GM23338 (cell line): ENCODE measurements at regions not wholly inside any gene's neighbourhood (a gene's known extent, or its start where the extent isn't known, plus 50 kb on each side); places are given as distances from the start of the nearest gene placed in this dataset.

Experiments
- ATAC-seq: fragments of 200-7000 bp; cut with Tn5 transposase; 3 replicates; pipeline ENCODE4 v1.9.1; 2020
- DNase-seq: peaks from one replicate; pipeline ENCODE4 v3.0.0-alpha.2; 2015; ENCODE audit warnings: low spot score
- H2AFZ ChIP-seq: fragments of 200-600 bp; sonication (generic); 2 replicates; pipeline ENCODE4 v1.8.0; 2016; ENCODE audit warnings: antibody characterized with exemption, mild to moderate bottlenecking, moderate library complexity
- H3F3A ChIP-seq: fragments of 200-600 bp; sonication (generic); replicated peaks from 2 replicates; pipeline ENCODE4 v1.8.0; 2017; ENCODE audit warnings: antibody characterized with exemption, mixed run types, low read depth
- H3K27ac ChIP-seq: fragments of 200-600 bp; sonication (generic); 2 replicates; pipeline ENCODE4 v1.6.1; 2016; ENCODE audit warnings: low read depth
- H3K27me3 ChIP-seq: fragments of 200-600 bp; sonication (generic); 2 replicates; pipeline ENCODE4 v1.8.0; 2016; ENCODE audit warnings: mild to moderate bottlenecking, mixed run types, moderate library complexity; ENCODE audit not compliant: insufficient read depth
- H3K36me3 ChIP-seq: fragments of 200-600 bp; sonication (generic); 2 replicates; pipeline ENCODE4 v1.8.0; 2016; ENCODE audit warnings: mild to moderate bottlenecking; ENCODE audit not compliant: insufficient read depth
- H3K4me1 ChIP-seq: fragments of 200-600 bp; sonication (generic); 2 replicates; pipeline ENCODE4 v1.8.0; 2016; ENCODE audit warnings: mild to moderate bottlenecking, moderate library complexity; ENCODE audit not compliant: insufficient read depth
- H3K4me2 ChIP-seq: fragments of 200-600 bp; sonication (generic); 2 replicates; pipeline ENCODE4 v1.7.1; 2017; ENCODE audit warnings: mixed run types
- H3K4me3 ChIP-seq: fragments of 200-600 bp; sonication (generic); 2 replicates; pipeline ENCODE4 v1.6.1; 2016; ENCODE audit warnings: mixed run types
- H3K79me2 ChIP-seq: fragments of 200-600 bp; sonication (generic); replicated peaks from 2 replicates; pipeline ENCODE4 v1.8.0; 2017; ENCODE audit warnings: mild to moderate bottlenecking; ENCODE audit not compliant: insufficient read depth
- H3K9me2 ChIP-seq: fragments of 200-600 bp; sonication (generic); 2 replicates; pipeline ENCODE4 v1.8.0; 2017; ENCODE audit not compliant: insufficient read depth
- H4K20me1 ChIP-seq: fragments of 200-600 bp; sonication (generic); replicated peaks from 2 replicates; pipeline ENCODE4 v1.8.0; 2017; ENCODE audit warnings: mild to moderate bottlenecking; ENCODE audit not compliant: insufficient read depth
- H3K27ac Mint-ChIP-seq: 2 replicates; pipeline ENCODE4 v1.8.0; 2020; ENCODE audit warnings: inconsistent platforms, mild to moderate bottlenecking, moderate library complexity, mixed read lengths
- H3K27me3 Mint-ChIP-seq: 3 replicates; pipeline ENCODE4 v1.8.0; 2022; ENCODE audit warnings: low read depth, mild to moderate bottlenecking, moderate library complexity, mixed read lengths, inconsistent platforms; ENCODE audit not compliant: insufficient read depth, poor library complexity
- H3K36me3 Mint-ChIP-seq: 3 replicates; pipeline ENCODE4 v1.8.0; 2021; ENCODE audit warnings: low read depth, mild to moderate bottlenecking, inconsistent platforms, moderate library complexity, mixed read lengths
- H3K4me1 Mint-ChIP-seq: 3 replicates; pipeline ENCODE4 v1.8.0; 2020; ENCODE audit warnings: mild to moderate bottlenecking, inconsistent platforms, mixed read lengths
- H3K4me3 Mint-ChIP-seq: 3 replicates; pipeline ENCODE4 v1.8.0; 2021; ENCODE audit warnings: moderate library complexity, mild to moderate bottlenecking, inconsistent platforms, mixed read lengths
- H3K9me3 Mint-ChIP-seq: 3 replicates; pipeline ENCODE4 v1.8.0; 2020; ENCODE audit warnings: moderate library complexity, mild to moderate bottlenecking, inconsistent platforms, mixed read lengths
- CREB1 ChIP-seq: fragments of 250-450 bp; sonication (Bioruptor Pico); IDR thresholded peaks from 2 replicates; pipeline ENCODE4 v1.5.0; 2020; ENCODE audit warnings: low read depth, mild to moderate bottlenecking, moderate library complexity
- CTCF ChIP-seq, 2 experiments: fragments of 200-600 bp in 1 of 2; sonication (generic) in 1 of 2; conservative IDR thresholded peaks; 2 replicates each; pipeline versions ENCODE4 v1.5.1 to v1.6.1; 2016 to 2017; ENCODE audit warnings: antibody characterized with exemption in 2 of 2, low read depth in 2 of 2, mild to moderate bottlenecking in 2 of 2, moderate library complexity in 1 of 2
- ETS1 ChIP-seq: IDR thresholded peaks from 2 replicates; pipeline ENCODE4 v1.6.1; 2016; ENCODE audit warnings: antibody characterized with exemption
- EZH2 ChIP-seq: fragments of 200-600 bp; sonication (generic); IDR thresholded peaks from one replicate; pipeline ENCODE4 v1.8.0; 2017; ENCODE audit warnings: antibody characterized with exemption, mild to moderate bottlenecking, low read depth; ENCODE audit not compliant: unreplicated experiment
- JUNB ChIP-seq: IDR thresholded peaks from one replicate; pipeline ENCODE4 v1.6.1; 2016; ENCODE audit warnings: antibody characterized with exemption; ENCODE audit not compliant: unreplicated experiment
- NANOG ChIP-seq: IDR thresholded peaks from 2 replicates; pipeline ENCODE4 v1.6.1; 2016; ENCODE audit warnings: antibody characterized with exemption, borderline replicate concordance
- POLR2AphosphoS5 ChIP-seq: IDR thresholded peaks from 2 replicates; pipeline ENCODE4 v1.6.1; 2016; ENCODE audit warnings: antibody characterized with exemption, low read depth
- REST ChIP-seq: IDR thresholded peaks from one replicate; pipeline ENCODE4 v1.6.1; 2018; ENCODE audit warnings: antibody characterized with exemption; ENCODE audit not compliant: unreplicated experiment
- STAT1 ChIP-seq: IDR thresholded peaks from one replicate; pipeline ENCODE4 v1.6.1; 2016; ENCODE audit warnings: antibody characterized with exemption; ENCODE audit not compliant: unreplicated experiment
- ZNF331 ChIP-seq: fragments of 250-450 bp; sonication (Bioruptor Pico); IDR thresholded peaks from 2 replicates; pipeline ENCODE4 v1.5.0; 2020; ENCODE audit warnings: low read depth, mild to moderate bottlenecking, moderate library complexity

DNA sequence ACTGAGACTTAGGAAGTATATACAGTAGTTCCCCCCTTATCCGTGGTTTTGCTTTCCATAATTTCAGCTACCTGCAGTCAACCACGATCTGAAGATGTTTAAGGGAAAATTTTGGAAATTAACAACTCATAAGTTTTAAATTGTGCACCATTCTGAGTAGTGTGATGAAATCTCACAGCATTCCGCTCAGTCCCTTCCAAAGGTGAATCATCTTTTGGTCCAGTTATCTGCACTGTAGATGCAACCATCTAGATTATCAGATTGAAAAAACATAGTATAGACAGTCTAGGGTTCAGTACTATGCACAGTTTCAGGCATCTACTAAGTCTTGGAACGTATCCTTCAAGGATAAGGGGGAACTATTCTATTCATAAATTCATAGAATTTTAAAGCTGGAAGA, 109.0 kb downstream of the ANXA3 start:
- Histone ChIP-seq H3K4me2 (no peak overlapping the region), H3K36me3 (no peaks in the 10 kb centered on the region), H3F3A (no peaks in the 10 kb centered on the region), H3K79me2 (no peaks in the 10 kb centered on the region), H2AFZ (no peak overlapping the region), H3K27me3 (no peaks in the 10 kb centered on the region), H3K9me2 (no peaks in the 10 kb centered on the region), H3K4me1 (peaks cover 20% of the 10 kb centered on the region), H4K20me1 (no peaks in the 10 kb centered on the region), H3K4me3 (no peak overlapping the region), H3K27ac (no peak overlapping the region)
- Mint-ChIP-seq H3K4me3 (no peak overlapping the region), H3K27me3 (no peaks in the 10 kb centered on the region), H3K9me3 (no peaks in the 10 kb centered on the region), H3K36me3 (no peaks in the 10 kb centered on the region), H3K4me1 (peaks cover 28% of the 10 kb centered on the region), H3K27ac (no peak overlapping the region)
- ATAC-seq: no peak
- no peak for DNase-seq
- TF ChIP-seq REST (no peak), EZH2 (no peak), STAT1 (no peak), NANOG (no peak), JUNB (no peak), CTCF (conservative IDR thresholded peaks at IDR 0.05; ENCODE audit: low read depth in 2 of 2) (no peak), ETS1 (no peak)

DNA sequence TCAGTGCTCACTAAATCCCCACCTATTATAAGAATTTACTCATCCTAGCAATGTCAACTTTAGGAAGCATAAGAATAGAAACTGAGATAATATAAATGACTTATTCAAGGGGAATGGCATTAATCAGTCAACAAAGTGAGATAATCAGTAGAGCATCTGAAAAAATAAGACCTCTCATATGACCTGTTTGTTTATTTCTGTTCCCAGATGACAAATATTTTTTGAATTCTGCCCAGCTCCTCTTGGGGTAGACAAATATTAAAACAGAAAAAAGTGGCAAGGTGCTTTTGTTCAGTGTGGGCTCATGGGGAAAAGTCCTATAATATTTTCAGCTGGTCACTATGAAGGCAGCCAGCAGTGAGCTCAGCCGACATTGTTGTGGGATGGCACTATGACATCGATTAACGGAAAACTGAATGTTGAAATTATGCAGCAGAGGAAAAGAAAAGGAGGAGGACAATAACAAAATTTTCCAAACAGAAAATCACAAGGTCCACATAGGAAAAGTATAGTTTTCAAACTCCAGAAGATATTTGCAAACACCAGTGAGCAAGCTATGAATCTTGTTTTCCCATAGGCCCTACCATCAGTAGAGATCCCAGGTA, 109.6 kb downstream of the ANXA3 start:
- peaks cover 28% of the 10 kb centered on the region for H3K4me1 Mint-ChIP-seq
- H3K4me3 Mint-ChIP-seq: no peak overlapping the region
- Histone ChIP-seq H3K9me2 (no peaks in the 10 kb centered on the region), H3K4me2 (no peak overlapping the region), H3K27ac (no peak overlapping the region), H3K36me3 (no peaks in the 10 kb centered on the region), H3K4me1 (peaks cover 20% of the 10 kb centered on the region), H4K20me1 (no peaks in the 10 kb centered on the region), H3K27me3 (no peaks in the 10 kb centered on the region), H2AFZ (no peak overlapping the region; the same call in 1 of the 2 replicates), H3K79me2 (no peaks in the 10 kb centered on the region), H3F3A (no peaks in the 10 kb centered on the region), H3K4me3 (no peak overlapping the region)
- H3K27ac Mint-ChIP-seq: no peak overlapping the region
- DNase-seq (no peak), ATAC-seq (no peak)
- no peaks in the 10 kb centered on the region for H3K9me3 Mint-ChIP-seq
- no peaks in the 10 kb centered on the region for H3K36me3 Mint-ChIP-seq
- H3K27me3 Mint-ChIP-seq: no peaks in the 10 kb centered on the region
- TF ChIP-seq ETS1 (no peak), NANOG (no peak), CTCF (conservative IDR thresholded peaks at IDR 0.05; ENCODE audit: low read depth in 2 of 2) (no peak), EZH2 (no peak), STAT1 (no peak), CREB1 (CRISPR knock-in tag) (no peak), POLR2AphosphoS5 (no peak), ZNF331 (CRISPR knock-in tag) (no peak)
